Activated CD4-positive, alpha-beta memory T cell treated with anti-CD3 and anti-CD28 coated beads for 36 hours (primary cell): ENCODE measurements at regions not wholly inside any gene's neighbourhood (a gene's known extent, or its start where the extent isn't known, plus 50 kb on each side); places are given as distances from the start of the nearest gene placed in this dataset.

Source experiments
- CTCF ChIA-PET: fragments of 350-600 bp; sonication (Branson Sonifier 250); formaldehyde crosslinking; loops from one replicate; lab custom pipeline; 2021; ENCODE audit warnings: antibody characterized with exemption, inconsistent platforms; lab: Charles Lee
- POLR2A ChIA-PET: fragments of 350-600 bp; sonication (Branson Sonifier 250); formaldehyde crosslinking; loops from one replicate; lab custom pipeline; 2021; ENCODE audit warnings: antibody characterized with exemption; lab: Charles Lee
- DNase-seq: peaks from one replicate; pipeline ENCODE4 v3.0.0-alpha.2; 2020
- H3K27ac Mint-ChIP-seq: one replicate; pipeline ENCODE4 v1.8.0; 2021; ENCODE audit warnings: mixed read lengths
- H3K27me3 Mint-ChIP-seq: one replicate; pipeline ENCODE4 v1.8.0; 2021; ENCODE audit warnings: mixed read lengths
- H3K36me3 Mint-ChIP-seq: one replicate; pipeline ENCODE4 v1.8.0; 2021; ENCODE audit warnings: mixed read lengths
- H3K4me1 Mint-ChIP-seq: one replicate; pipeline ENCODE4 v1.8.0; 2021; ENCODE audit warnings: low read depth, mixed read lengths
- H3K4me3 Mint-ChIP-seq: one replicate; pipeline ENCODE4 v1.8.0; 2021; ENCODE audit warnings: mild to moderate bottlenecking, mixed read lengths
- H3K9me3 Mint-ChIP-seq: one replicate; pipeline ENCODE4 v1.8.0; 2021; ENCODE audit warnings: mixed read lengths
- intact Hi-C: fragments of 100-400 bp; cut with micrococcal nuclease; formaldehyde crosslinking; loops from one replicate; pipeline ENCODE4 v1.15.1; 2023

- Mint-ChIP-seq H3K4me3 (no peak overlapping the region), H3K4me1 (no peaks in the 10 kb centered on the region), H3K27me3 (peaks cover 3% of the 10 kb centered on the region), H3K27ac (no peak overlapping the region), H3K36me3 (no peaks in the 10 kb centered on the region), H3K9me3 (no peaks in the 10 kb centered on the region)
- DNase-seq: no peak
- intact Hi-C loops: no loop called here
- CTCF ChIA-PET: no interaction called here
- POLR2A ChIA-PET: no interaction called here
Measured at GRCh38 chr2:181823405-181823804, 68.1 kb upstream of the ITPRID2 start.

GRCh38 chr2:181828122-181828705, 63.3 kb upstream of the ITPRID2 start:
- H3K9me3 Mint-ChIP-seq: no peaks in the 10 kb centered on the region
- H3K4me3 Mint-ChIP-seq: no peak overlapping the region
- intact Hi-C loops: no loop called here
- no peaks in the 10 kb centered on the region for H3K4me1 Mint-ChIP-seq
- peaks cover 8% of the 10 kb centered on the region for H3K27me3 Mint-ChIP-seq
- no peak for DNase-seq
- ChIA-PET POLR2A (no interaction called here), CTCF (interaction anchor here (0.7 kb wide), 1 partner anchor 67 kb away, joined by 3 read pairs; no protein-coding TSS in a partner anchor)
- H3K36me3 Mint-ChIP-seq: no peaks in the 10 kb centered on the region
- no peak overlapping the region for H3K27ac Mint-ChIP-seq

GRCh38 chr2:181829230-181829629, 62.3 kb upstream of the ITPRID2 start:
- Mint-ChIP-seq H3K27me3 (peaks cover 8% of the 10 kb centered on the region), H3K9me3 (no peaks in the 10 kb centered on the region), H3K27ac (no peak overlapping the region), H3K36me3 (no peaks in the 10 kb centered on the region), H3K4me1 (no peaks in the 10 kb centered on the region), H3K4me3 (no peak overlapping the region)
- DNase-seq: no peak
- intact Hi-C loops: no loop called here
- ChIA-PET CTCF (interaction anchor here (0.6 kb wide), 1 partner anchor 125 kb away, joined by 3 read pairs; no protein-coding TSS in a partner anchor), POLR2A (no interaction called here)

GRCh38 chr2:181832015-181832414, 59.5 kb upstream of the ITPRID2 start:
- Mint-ChIP-seq H3K27ac (no peak overlapping the region), H3K9me3 (no peaks in the 10 kb centered on the region), H3K4me1 (no peaks in the 10 kb centered on the region), H3K27me3 (peaks cover 11% of the 10 kb centered on the region), H3K36me3 (no peaks in the 10 kb centered on the region), H3K4me3 (no peak overlapping the region)
- POLR2A ChIA-PET: no interaction called here
- no peak for DNase-seq
- intact Hi-C loops: no loop called here
- CTCF ChIA-PET: no interaction called here

GRCh38 chr2:181836583-181836982, 54.9 kb upstream of the ITPRID2 start:
- intact Hi-C loops: no loop called here
- H3K9me3 Mint-ChIP-seq: no peaks in the 10 kb centered on the region
- H3K4me1 Mint-ChIP-seq: no peaks in the 10 kb centered on the region
- peaks cover 9% of the 10 kb centered on the region for H3K27me3 Mint-ChIP-seq
- no peak overlapping the region for H3K27ac Mint-ChIP-seq
- DNase-seq: no peak
- H3K36me3 Mint-ChIP-seq: no peaks in the 10 kb centered on the region
- no peak overlapping the region for H3K4me3 Mint-ChIP-seq
- POLR2A ChIA-PET: no interaction called here
- CTCF ChIA-PET: no interaction called here

GRCh38 chr2:181837563-181837962, 54.0 kb upstream of the ITPRID2 start:
- H3K4me1 Mint-ChIP-seq: no peaks in the 10 kb centered on the region
- POLR2A ChIA-PET: no interaction called here
- intact Hi-C loops: no loop called here
- H3K27me3 Mint-ChIP-seq: peaks cover 8% of the 10 kb centered on the region
- DNase-seq: no peak
- CTCF ChIA-PET: no interaction called here
- no peak overlapping the region for H3K4me3 Mint-ChIP-seq
- H3K9me3 Mint-ChIP-seq: no peaks in the 10 kb centered on the region
- no peaks in the 10 kb centered on the region for H3K36me3 Mint-ChIP-seq
- no peak overlapping the region for H3K27ac Mint-ChIP-seq

GRCh38 chr2:181839811-181840210, 51.7 kb upstream of the ITPRID2 start:
- H3K4me1 Mint-ChIP-seq: no peaks in the 10 kb centered on the region
- H3K27me3 Mint-ChIP-seq: peaks cover 9% of the 10 kb centered on the region
- no peak overlapping the region for H3K4me3 Mint-ChIP-seq
- intact Hi-C loops: no loop called here
- POLR2A ChIA-PET: no interaction called here
- no peaks in the 10 kb centered on the region for H3K9me3 Mint-ChIP-seq
- H3K27ac Mint-ChIP-seq: no peak overlapping the region
- no peaks in the 10 kb centered on the region for H3K36me3 Mint-ChIP-seq
- no peak for DNase-seq
- CTCF ChIA-PET: no interaction called here

- DNase-seq: no peak
- Mint-ChIP-seq H3K9me3 (no peaks in the 10 kb centered on the region), H3K4me3 (no peak overlapping the region), H3K4me1 (no peaks in the 10 kb centered on the region), H3K27me3 (peaks cover 8% of the 10 kb centered on the region), H3K27ac (no peak overlapping the region), H3K36me3 (no peaks in the 10 kb centered on the region)
- intact Hi-C loops: no loop called here
- POLR2A ChIA-PET: no interaction called here
- CTCF ChIA-PET: interaction anchor here (0.5 kb wide), 1 partner anchor 107 kb away, joined by 4 read pairs; no protein-coding TSS in a partner anchor
Measured at GRCh38 chr2:181841079-181841478, 50.5 kb upstream of the ITPRID2 start.
